Smooth muscle cell (in vitro differentiated cells): ENCODE measurements at regions not wholly inside any gene's neighbourhood (a gene's known extent, or its start where the extent isn't known, plus 50 kb on each side); places are given as distances from the start of the nearest gene placed in this dataset. TPM values are rescaled to one million over a fixed set of nuclear protein-coding genes. Genes with fewer than 3 reads are reported as not detected.

Source experiments
- DNase-seq: peaks from one replicate; lab custom pipeline; 2025; ENCODE audit not compliant: unreplicated experiment; lab: John Stamatoyannopoulos, UW
- H2AFZ ChIP-seq: fragments of 200-600 bp; sonication (generic); 2 replicates; pipeline ENCODE4 v1.6.0; 2016; ENCODE audit warnings: antibody characterized with exemption, low read depth, mild to moderate bottlenecking
- H3F3A ChIP-seq: fragments of 200-600 bp; sonication (generic); 2 replicates; pipeline ENCODE4 v1.6.0; 2017; ENCODE audit warnings: antibody characterized with exemption, low read depth
- H3K27ac ChIP-seq: fragments of 200-600 bp; sonication (generic); 2 replicates; pipeline ENCODE4 v1.5.1; 2016; ENCODE audit warnings: low read depth, mild to moderate bottlenecking
- H3K27me3 ChIP-seq: fragments of 200-600 bp; sonication (generic); 2 replicates; pipeline ENCODE4 v1.6.1; 2016; ENCODE audit warnings: low read depth, mild to moderate bottlenecking
- H3K36me3 ChIP-seq: fragments of 200-600 bp; sonication (generic); 2 replicates; pipeline ENCODE4 v1.5.1; 2016; ENCODE audit warnings: low read depth
- H3K4me1 ChIP-seq: fragments of 200-600 bp; sonication (generic); 2 replicates; pipeline ENCODE4 v1.5.1; 2016; ENCODE audit warnings: low read depth
- H3K4me2 ChIP-seq: fragments of 200-600 bp; sonication (generic); 2 replicates; pipeline ENCODE4 v1.6.0; 2016; ENCODE audit warnings: mild to moderate bottlenecking
- H3K4me3 ChIP-seq: fragments of 200-600 bp; sonication (generic); 2 replicates; pipeline ENCODE4 v1.5.1; 2016; ENCODE audit warnings: mild to moderate bottlenecking
- H3K79me2 ChIP-seq: fragments of 200-600 bp; sonication (generic); 2 replicates; pipeline ENCODE4 v1.6.0; 2016; ENCODE audit warnings: low read depth, mild to moderate bottlenecking
- H3K9ac ChIP-seq: fragments of 200-600 bp; sonication (generic); 2 replicates; pipeline ENCODE4 v1.6.0; 2016; ENCODE audit warnings: low read depth
- H3K9me3 ChIP-seq: fragments of 200-600 bp; sonication (generic); replicated peaks from 2 replicates; pipeline ENCODE4 v1.5.1; 2016; ENCODE audit warnings: low read depth
- H4K20me1 ChIP-seq: fragments of 200-600 bp; sonication (generic); 2 replicates; pipeline ENCODE4 v1.6.0; 2016; ENCODE audit warnings: low read depth
- WGBS: methylation state at CpG from one replicate; pipeline ENCODE4 v1.1.7; 2016; ENCODE audit warnings: low lambda C conversion rate; 5-methylcytosine and 5-hydroxymethylcytosine counted together
- small RNA-seq: library from RNA; depleted of rRNA; stranded (forward); fragments of <200 nt; gene quantifications from one replicate; pipeline ENCODE3, GENCODE V24; 2014
- TF ChIP-seq, protein P1 (sequence below): fragments of 200-600 bp; sonication (generic); IDR thresholded peaks from 2 replicates; pipeline ENCODE4 v1.5.1; 2017; ENCODE audit warnings: borderline replicate concordance, mild to moderate bottlenecking, antibody characterized with exemption; ENCODE audit not compliant: insufficient read depth, poor library complexity, severe bottlenecking

DNA sequence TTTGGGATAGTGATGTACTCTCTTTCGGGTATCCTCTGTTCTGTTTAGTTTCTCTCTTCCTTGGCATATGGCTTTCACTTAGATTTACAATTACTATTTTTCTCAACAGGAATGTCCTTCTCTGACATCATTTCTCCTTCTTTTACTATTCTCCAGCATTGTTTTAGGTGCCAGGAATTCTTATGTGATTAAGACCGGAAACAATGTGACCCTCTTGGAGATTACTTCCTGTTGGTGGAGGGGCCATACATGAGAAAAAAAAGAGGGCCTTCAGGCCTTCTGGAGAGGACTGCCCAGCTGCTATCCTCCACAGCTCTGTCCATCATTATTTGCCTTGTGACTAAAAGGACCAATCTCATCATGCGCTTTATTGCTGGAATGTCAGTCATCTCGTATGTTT is 50.4 kb upstream of the ADAMTS5 start:
- H3K4me2 ChIP-seq: no peak overlapping the region
- WGBS: 84% methylated on average over 4 of the region's 4 CpGs
- no peaks in the 10 kb centered on the region for H3K79me2 ChIP-seq
- H3K36me3 ChIP-seq: no peaks in the 10 kb centered on the region
- H2AFZ ChIP-seq: peak overlapping the region; percentile 56
- peaks cover 3% of the 10 kb centered on the region for H3F3A ChIP-seq
- no peak overlapping the region for H3K9ac ChIP-seq
- no peaks in the 10 kb centered on the region for H3K9me3 ChIP-seq
- DNase-seq: no peak
- no peak overlapping the region for H3K27ac ChIP-seq
- H4K20me1 ChIP-seq: no peaks in the 10 kb centered on the region
- no peaks in the 10 kb centered on the region for H3K27me3 ChIP-seq
- H3K4me3 ChIP-seq: no peak overlapping the region
- TF ChIP-seq, protein P1, sequence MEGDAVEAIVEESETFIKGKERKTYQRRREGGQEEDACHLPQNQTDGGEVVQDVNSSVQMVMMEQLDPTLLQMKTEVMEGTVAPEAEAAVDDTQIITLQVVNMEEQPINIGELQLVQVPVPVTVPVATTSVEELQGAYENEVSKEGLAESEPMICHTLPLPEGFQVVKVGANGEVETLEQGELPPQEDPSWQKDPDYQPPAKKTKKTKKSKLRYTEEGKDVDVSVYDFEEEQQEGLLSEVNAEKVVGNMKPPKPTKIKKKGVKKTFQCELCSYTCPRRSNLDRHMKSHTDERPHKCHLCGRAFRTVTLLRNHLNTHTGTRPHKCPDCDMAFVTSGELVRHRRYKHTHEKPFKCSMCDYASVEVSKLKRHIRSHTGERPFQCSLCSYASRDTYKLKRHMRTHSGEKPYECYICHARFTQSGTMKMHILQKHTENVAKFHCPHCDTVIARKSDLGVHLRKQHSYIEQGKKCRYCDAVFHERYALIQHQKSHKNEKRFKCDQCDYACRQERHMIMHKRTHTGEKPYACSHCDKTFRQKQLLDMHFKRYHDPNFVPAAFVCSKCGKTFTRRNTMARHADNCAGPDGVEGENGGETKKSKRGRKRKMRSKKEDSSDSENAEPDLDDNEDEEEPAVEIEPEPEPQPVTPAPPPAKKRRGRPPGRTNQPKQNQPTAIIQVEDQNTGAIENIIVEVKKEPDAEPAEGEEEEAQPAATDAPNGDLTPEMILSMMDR: no peak
- no peaks in the 10 kb centered on the region for H3K4me1 ChIP-seq

Small RNA genes lying in the stretch of these regions (small RNA-seq; reads per million reads assigned to genes)
- not detected for gene NCSTNP1
- gene RF00026: not detected
